ENCODE measurements at regions not wholly inside any gene's neighbourhood (a gene's known extent, or its start where the extent isn't known, plus 50 kb on each side); places are given as distances from the start of the nearest gene placed in this dataset.

GRCh38 chr4:188336891-188337290 lies 197.7 kb downstream of the TRIML1 start:
- no peak for TF ChIP-seq SIN3A (IDR thresholded peaks at IDR 0.05; ENCODE audit: borderline replicate concordance, insufficient read depth, low read length)
- TF ChIP-seq, protein P1, sequence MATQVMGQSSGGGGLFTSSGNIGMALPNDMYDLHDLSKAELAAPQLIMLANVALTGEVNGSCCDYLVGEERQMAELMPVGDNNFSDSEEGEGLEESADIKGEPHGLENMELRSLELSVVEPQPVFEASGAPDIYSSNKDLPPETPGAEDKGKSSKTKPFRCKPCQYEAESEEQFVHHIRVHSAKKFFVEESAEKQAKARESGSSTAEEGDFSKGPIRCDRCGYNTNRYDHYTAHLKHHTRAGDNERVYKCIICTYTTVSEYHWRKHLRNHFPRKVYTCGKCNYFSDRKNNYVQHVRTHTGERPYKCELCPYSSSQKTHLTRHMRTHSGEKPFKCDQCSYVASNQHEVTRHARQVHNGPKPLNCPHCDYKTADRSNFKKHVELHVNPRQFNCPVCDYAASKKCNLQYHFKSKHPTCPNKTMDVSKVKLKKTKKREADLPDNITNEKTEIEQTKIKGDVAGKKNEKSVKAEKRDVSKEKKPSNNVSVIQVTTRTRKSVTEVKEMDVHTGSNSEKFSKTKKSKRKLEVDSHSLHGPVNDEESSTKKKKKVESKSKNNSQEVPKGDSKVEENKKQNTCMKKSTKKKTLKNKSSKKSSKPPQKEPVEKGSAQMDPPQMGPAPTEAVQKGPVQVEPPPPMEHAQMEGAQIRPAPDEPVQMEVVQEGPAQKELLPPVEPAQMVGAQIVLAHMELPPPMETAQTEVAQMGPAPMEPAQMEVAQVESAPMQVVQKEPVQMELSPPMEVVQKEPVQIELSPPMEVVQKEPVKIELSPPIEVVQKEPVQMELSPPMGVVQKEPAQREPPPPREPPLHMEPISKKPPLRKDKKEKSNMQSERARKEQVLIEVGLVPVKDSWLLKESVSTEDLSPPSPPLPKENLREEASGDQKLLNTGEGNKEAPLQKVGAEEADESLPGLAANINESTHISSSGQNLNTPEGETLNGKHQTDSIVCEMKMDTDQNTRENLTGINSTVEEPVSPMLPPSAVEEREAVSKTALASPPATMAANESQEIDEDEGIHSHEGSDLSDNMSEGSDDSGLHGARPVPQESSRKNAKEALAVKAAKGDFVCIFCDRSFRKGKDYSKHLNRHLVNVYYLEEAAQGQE (IDR thresholded peaks at IDR 0.05; ENCODE audit: insufficient read depth in 1 of 2, low read depth in 2 of 2, low read length in 2 of 2) = no peak

GRCh38 chr4:188341428-188341827 lies 202.2 kb downstream of the TRIML1 start:
- TF ChIP-seq FOXP2 (optimal IDR thresholded peaks at IDR 0.05; ENCODE audit: borderline replicate concordance, extremely low read depth, extremely low read length, insufficient read depth) = no peak

DNA sequence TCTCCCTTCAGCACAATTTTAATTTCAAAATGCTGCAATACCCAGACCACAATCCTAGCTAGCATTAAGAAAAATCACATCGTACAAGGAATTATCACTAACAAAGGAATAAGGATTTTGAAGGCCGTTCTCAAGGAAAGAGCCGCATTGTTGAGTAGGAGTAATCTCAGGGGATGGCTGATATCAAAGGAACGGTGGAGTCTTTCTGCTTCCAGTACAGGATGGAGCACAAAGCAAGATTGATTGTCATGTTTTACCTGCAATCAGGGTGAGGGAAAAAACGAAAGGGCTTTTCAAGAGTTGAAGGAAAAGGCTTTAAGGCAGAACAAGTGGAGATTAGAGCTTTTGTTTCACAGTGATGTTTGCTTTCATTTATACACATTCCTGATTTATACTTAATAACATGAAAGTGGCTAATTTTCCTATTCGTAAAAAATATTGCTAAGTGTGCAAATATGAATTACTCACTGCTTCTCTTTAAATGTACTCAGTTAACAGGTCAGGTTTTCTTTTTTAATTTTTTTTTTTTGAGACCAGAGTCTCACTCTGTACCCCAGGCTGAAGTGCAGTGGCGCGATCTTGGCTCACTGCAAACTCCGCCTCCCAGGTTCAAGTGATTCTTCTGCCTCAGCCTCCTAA lies 207.0 kb downstream of the TRIML1 start:
- TF ChIP-seq TAF1 (IDR thresholded peaks at IDR 0.05; ENCODE audit: borderline replicate concordance, insufficient read depth, low read length) (no peak), FOXP2 (optimal IDR thresholded peaks at IDR 0.05; ENCODE audit: borderline replicate concordance, extremely low read depth, extremely low read length, insufficient read depth) (no peak), SIN3A (IDR thresholded peaks at IDR 0.05; ENCODE audit: borderline replicate concordance, insufficient read depth, low read length) (no peak), POLR2AphosphoS5 (IDR thresholded peaks at IDR 0.05; ENCODE audit: low read depth, low read length) (no peak)
- TF ChIP-seq, protein P1 (IDR thresholded peaks at IDR 0.05; ENCODE audit: insufficient read depth in 1 of 2, low read depth in 2 of 2, low read length in 2 of 2) = no peak

GRCh38 chr4:188347339-188347738 lies 208.1 kb downstream of the TRIML1 start:
- TF ChIP-seq, protein P1 (IDR thresholded peaks at IDR 0.05; ENCODE audit: insufficient read depth in 1 of 2, low read depth in 2 of 2, low read length in 2 of 2) = no peak
- TF ChIP-seq FOXP2 (optimal IDR thresholded peaks at IDR 0.05; ENCODE audit: borderline replicate concordance, extremely low read depth, extremely low read length, insufficient read depth) (no peak), TAF1 (IDR thresholded peaks at IDR 0.05; ENCODE audit: borderline replicate concordance, insufficient read depth, low read length) (no peak), POLR2AphosphoS5 (IDR thresholded peaks at IDR 0.05; ENCODE audit: low read depth, low read length) (no peak), SIN3A (IDR thresholded peaks at IDR 0.05; ENCODE audit: borderline replicate concordance, insufficient read depth, low read length) (no peak)

- no peak for TF ChIP-seq TAF1 (IDR thresholded peaks at IDR 0.05; ENCODE audit: borderline replicate concordance, insufficient read depth, low read length)
- TF ChIP-seq, protein P1 (IDR thresholded peaks at IDR 0.05; ENCODE audit: insufficient read depth in 1 of 2, low read depth in 2 of 2, low read length in 2 of 2) = no peak
- no peak for TF ChIP-seq SIN3A (IDR thresholded peaks at IDR 0.05; ENCODE audit: borderline replicate concordance, insufficient read depth, low read length)
- no peak for TF ChIP-seq POLR2AphosphoS5 (IDR thresholded peaks at IDR 0.05; ENCODE audit: low read depth, low read length)
- no peak for TF ChIP-seq FOXP2 (optimal IDR thresholded peaks at IDR 0.05; ENCODE audit: borderline replicate concordance, extremely low read depth, extremely low read length, insufficient read depth)
Measured at GRCh38 chr4:188363196-188363595, 224.0 kb downstream of the TRIML1 start.
